ENCODE measurements at regions not wholly inside any gene's neighbourhood (a gene's known extent, or its start where the extent isn't known, plus 50 kb on each side); places are given as distances from the start of the nearest gene placed in this dataset.

DNA sequence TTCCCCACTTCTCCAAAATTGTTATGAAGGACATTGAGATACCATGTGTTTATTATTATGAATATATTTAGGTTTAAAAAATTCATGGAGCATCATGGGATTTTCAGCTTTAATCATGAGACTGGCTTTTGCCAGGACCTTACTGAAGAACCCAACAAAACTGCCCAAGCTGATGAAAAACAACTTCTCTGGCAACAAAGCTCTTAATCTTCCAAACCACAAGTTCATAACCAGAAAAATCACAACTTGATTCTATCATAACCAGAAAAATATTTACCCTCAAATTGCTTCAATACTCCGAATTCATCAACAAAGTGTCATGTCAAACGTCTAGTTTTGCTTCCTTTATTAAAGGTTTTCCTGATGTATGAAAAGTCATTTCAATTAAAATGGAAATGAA, 971.8 kb upstream of the ACVR2A start:
- Mint-ChIP-seq H3K27ac (ENCODE audit: unreplicated experiment) (no peak overlapping the region), H3K27me3 (ENCODE audit: low read depth, unreplicated experiment) (no peaks in the 10 kb centered on the region)

DNA sequence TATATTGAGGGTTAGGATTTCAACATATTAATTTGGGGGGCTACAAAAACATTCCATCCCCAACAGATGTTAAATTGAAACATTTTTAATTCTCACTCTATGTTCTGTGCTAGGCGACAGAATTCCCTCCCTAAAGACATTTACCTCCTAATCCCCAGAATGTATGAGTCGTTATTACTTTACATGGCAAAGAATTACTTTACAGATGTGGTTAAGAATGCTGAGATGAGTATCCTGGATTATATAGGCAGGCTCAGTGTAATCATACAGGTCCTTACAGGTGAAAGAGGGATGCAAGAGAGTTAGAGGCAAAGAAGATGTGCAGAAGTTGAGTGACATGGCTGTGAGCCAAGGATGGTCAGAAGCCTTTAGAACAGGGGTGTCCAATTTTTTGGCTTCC, 974.1 kb upstream of the ACVR2A start:
- Mint-ChIP-seq H3K27ac (ENCODE audit: unreplicated experiment) (no peak overlapping the region), H3K27me3 (ENCODE audit: low read depth, unreplicated experiment) (no peaks in the 10 kb centered on the region), H3K4me1 (ENCODE audit: low read depth, unreplicated experiment) (peaks cover 19% of the 10 kb centered on the region), H3K36me3 (ENCODE audit: low read depth, unreplicated experiment) (no peaks in the 10 kb centered on the region), H3K4me3 (ENCODE audit: unreplicated experiment) (no peak overlapping the region), H3K9me3 (ENCODE audit: unreplicated experiment) (no peaks in the 10 kb centered on the region)
- Histone ChIP-seq H3K4me2 (ENCODE audit: low read length) (no peak overlapping the region), H3K27me3 (ENCODE audit: insufficient read depth, low read length) (no peaks in the 10 kb centered on the region), H4K20me1 (ENCODE audit: insufficient read depth, low read length) (no peaks in the 10 kb centered on the region), H3K4me1 (ENCODE audit: insufficient read depth, low read length) (peaks cover 5% of the 10 kb centered on the region), H3K4me3 (ENCODE audit: insufficient read depth, low read depth, low read length) (no peak overlapping the region), H2AFZ (ENCODE audit: low read depth, low read length) (no peak overlapping the region), H3K27ac (ENCODE audit: low read depth, low read length) (no peak overlapping the region), H3K9ac (ENCODE audit: low read length) (no peak overlapping the region), H3K79me2 (ENCODE audit: insufficient read depth, low read length) (no peaks in the 10 kb centered on the region), H3K36me3 (ENCODE audit: insufficient read depth, low read length) (no peaks in the 10 kb centered on the region), H3K9me3 (ENCODE audit: insufficient read depth, low read depth, low read length) (no peaks in the 10 kb centered on the region)
- DNase-seq (ENCODE audit: low read depth) (no peak), FAIRE-seq (no peak)
- no peak for TF ChIP-seq EZH2 (IDR thresholded peaks at IDR 0.05; ENCODE audit: insufficient read depth, low read length)
- TF ChIP-seq, protein P1, sequence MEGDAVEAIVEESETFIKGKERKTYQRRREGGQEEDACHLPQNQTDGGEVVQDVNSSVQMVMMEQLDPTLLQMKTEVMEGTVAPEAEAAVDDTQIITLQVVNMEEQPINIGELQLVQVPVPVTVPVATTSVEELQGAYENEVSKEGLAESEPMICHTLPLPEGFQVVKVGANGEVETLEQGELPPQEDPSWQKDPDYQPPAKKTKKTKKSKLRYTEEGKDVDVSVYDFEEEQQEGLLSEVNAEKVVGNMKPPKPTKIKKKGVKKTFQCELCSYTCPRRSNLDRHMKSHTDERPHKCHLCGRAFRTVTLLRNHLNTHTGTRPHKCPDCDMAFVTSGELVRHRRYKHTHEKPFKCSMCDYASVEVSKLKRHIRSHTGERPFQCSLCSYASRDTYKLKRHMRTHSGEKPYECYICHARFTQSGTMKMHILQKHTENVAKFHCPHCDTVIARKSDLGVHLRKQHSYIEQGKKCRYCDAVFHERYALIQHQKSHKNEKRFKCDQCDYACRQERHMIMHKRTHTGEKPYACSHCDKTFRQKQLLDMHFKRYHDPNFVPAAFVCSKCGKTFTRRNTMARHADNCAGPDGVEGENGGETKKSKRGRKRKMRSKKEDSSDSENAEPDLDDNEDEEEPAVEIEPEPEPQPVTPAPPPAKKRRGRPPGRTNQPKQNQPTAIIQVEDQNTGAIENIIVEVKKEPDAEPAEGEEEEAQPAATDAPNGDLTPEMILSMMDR (IDR thresholded peaks at IDR 0.05; ENCODE audit: insufficient read depth, low read depth, low read length): no peak

More for the DNA sequence above, 971.8 kb upstream of the ACVR2A start:
- no peak overlapping the region for H2AFZ ChIP-seq (ENCODE audit: low read depth, low read length)
- no peaks in the 10 kb centered on the region for H3K27me3 ChIP-seq (ENCODE audit: insufficient read depth, low read length)
- no peaks in the 10 kb centered on the region for H3K36me3 Mint-ChIP-seq (ENCODE audit: low read depth, unreplicated experiment)
- H3K4me3 Mint-ChIP-seq (ENCODE audit: unreplicated experiment): no peak overlapping the region
- peaks cover 5% of the 10 kb centered on the region for H3K4me1 ChIP-seq (ENCODE audit: insufficient read depth, low read length)
- H3K79me2 ChIP-seq (ENCODE audit: insufficient read depth, low read length): no peaks in the 10 kb centered on the region
- peaks cover 8% of the 10 kb centered on the region for H3K4me1 Mint-ChIP-seq (ENCODE audit: low read depth, unreplicated experiment)
- TF ChIP-seq, protein P1 (IDR thresholded peaks at IDR 0.05; ENCODE audit: insufficient read depth, low read depth, low read length): no peak
- TF ChIP-seq EZH2 (IDR thresholded peaks at IDR 0.05; ENCODE audit: insufficient read depth, low read length): no peak
- no peaks in the 10 kb centered on the region for H3K9me3 ChIP-seq (ENCODE audit: insufficient read depth, low read depth, low read length)
- FAIRE-seq (no peak), DNase-seq (ENCODE audit: low read depth) (no peak)
- H3K27ac ChIP-seq (ENCODE audit: low read depth, low read length): no peak overlapping the region
- no peak overlapping the region for H3K9ac ChIP-seq (ENCODE audit: low read length)
- no peak overlapping the region for H3K4me2 ChIP-seq (ENCODE audit: low read length)
- H3K4me3 ChIP-seq (ENCODE audit: insufficient read depth, low read depth, low read length): no peak overlapping the region
- H3K9me3 Mint-ChIP-seq (ENCODE audit: unreplicated experiment): no peaks in the 10 kb centered on the region
- H3K36me3 ChIP-seq (ENCODE audit: insufficient read depth, low read length): no peaks in the 10 kb centered on the region
- H4K20me1 ChIP-seq (ENCODE audit: insufficient read depth, low read length): no peaks in the 10 kb centered on the region

DNA sequence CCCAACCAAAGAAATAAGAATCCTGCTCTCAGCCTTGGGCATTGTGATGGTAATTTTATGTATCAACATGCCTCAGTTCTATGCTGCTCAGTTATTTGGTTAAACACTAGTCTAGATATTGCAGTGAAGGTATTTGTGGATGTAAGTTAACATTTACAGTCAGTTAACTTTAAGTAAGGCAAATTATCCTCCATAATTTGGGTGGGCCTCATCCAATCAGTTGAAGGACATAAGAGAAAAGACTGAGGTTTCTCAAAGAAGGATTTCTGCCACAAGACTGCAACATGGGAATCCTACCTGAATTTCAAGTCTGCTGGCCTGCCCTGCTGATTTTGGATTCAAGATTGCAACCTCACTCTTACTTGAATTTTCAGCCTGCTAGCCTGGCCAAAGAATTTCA, 975.5 kb upstream of the ACVR2A start:
- Histone ChIP-seq H3K79me2 (ENCODE audit: insufficient read depth, low read length) (no peaks in the 10 kb centered on the region), H3K9me3 (ENCODE audit: insufficient read depth, low read depth, low read length) (no peaks in the 10 kb centered on the region), H2AFZ (ENCODE audit: low read depth, low read length) (no peak overlapping the region), H3K27ac (ENCODE audit: low read depth, low read length) (no peak overlapping the region), H3K36me3 (ENCODE audit: insufficient read depth, low read length) (no peaks in the 10 kb centered on the region), H3K4me3 (ENCODE audit: insufficient read depth, low read depth, low read length) (no peak overlapping the region), H3K4me1 (ENCODE audit: insufficient read depth, low read length) (peaks cover 3% of the 10 kb centered on the region), H3K4me2 (ENCODE audit: low read length) (no peak overlapping the region), H3K27me3 (ENCODE audit: insufficient read depth, low read length) (no peaks in the 10 kb centered on the region), H3K9ac (ENCODE audit: low read length) (no peak overlapping the region), H4K20me1 (ENCODE audit: insufficient read depth, low read length) (no peaks in the 10 kb centered on the region)
- Mint-ChIP-seq H3K27me3 (ENCODE audit: low read depth, unreplicated experiment) (no peaks in the 10 kb centered on the region), H3K4me3 (ENCODE audit: unreplicated experiment) (no peak overlapping the region), H3K4me1 (ENCODE audit: low read depth, unreplicated experiment) (peaks cover 19% of the 10 kb centered on the region), H3K36me3 (ENCODE audit: low read depth, unreplicated experiment) (no peaks in the 10 kb centered on the region), H3K27ac (ENCODE audit: unreplicated experiment) (no peak overlapping the region), H3K9me3 (ENCODE audit: unreplicated experiment) (peaks cover under 1% of the 10 kb centered on the region)
- TF ChIP-seq EZH2 (IDR thresholded peaks at IDR 0.05; ENCODE audit: insufficient read depth, low read length): no peak
- TF ChIP-seq, protein P1 (IDR thresholded peaks at IDR 0.05; ENCODE audit: insufficient read depth, low read depth, low read length): no peak
- DNase-seq (ENCODE audit: low read depth) (no peak), FAIRE-seq (no peak)

Measured in astrocyte (in vitro differentiated cells and primary cell).